ENCODE measurements at regions not wholly inside any gene's neighbourhood (a gene's known extent, or its start where the extent isn't known, plus 50 kb on each side); places are given as distances from the start of the nearest gene placed in this dataset.

DNA sequence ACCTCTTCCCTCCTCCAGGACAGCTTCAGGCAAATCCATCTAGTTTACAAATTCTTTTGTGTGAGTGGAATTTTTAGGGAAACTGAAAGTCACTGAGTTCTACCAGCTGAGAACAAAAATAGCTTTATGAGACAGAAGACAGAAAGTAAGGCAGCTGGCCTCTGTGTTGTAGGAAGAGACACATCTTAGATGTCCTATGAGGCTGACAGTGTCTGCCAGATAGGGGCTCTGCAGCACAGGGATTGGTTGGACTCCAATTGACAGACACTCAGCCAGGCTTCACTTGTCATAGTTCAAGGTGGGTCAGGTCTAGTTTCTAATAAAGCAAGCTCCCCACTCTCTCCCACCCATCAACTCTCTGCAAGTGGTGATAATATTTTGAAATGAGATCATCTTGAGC is 574.9 kb downstream of the CCSER2 start:
- TF ChIP-seq, protein P1, sequence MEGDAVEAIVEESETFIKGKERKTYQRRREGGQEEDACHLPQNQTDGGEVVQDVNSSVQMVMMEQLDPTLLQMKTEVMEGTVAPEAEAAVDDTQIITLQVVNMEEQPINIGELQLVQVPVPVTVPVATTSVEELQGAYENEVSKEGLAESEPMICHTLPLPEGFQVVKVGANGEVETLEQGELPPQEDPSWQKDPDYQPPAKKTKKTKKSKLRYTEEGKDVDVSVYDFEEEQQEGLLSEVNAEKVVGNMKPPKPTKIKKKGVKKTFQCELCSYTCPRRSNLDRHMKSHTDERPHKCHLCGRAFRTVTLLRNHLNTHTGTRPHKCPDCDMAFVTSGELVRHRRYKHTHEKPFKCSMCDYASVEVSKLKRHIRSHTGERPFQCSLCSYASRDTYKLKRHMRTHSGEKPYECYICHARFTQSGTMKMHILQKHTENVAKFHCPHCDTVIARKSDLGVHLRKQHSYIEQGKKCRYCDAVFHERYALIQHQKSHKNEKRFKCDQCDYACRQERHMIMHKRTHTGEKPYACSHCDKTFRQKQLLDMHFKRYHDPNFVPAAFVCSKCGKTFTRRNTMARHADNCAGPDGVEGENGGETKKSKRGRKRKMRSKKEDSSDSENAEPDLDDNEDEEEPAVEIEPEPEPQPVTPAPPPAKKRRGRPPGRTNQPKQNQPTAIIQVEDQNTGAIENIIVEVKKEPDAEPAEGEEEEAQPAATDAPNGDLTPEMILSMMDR (IDR thresholded peaks at IDR 0.05), result no peak
- no peak for TF ChIP-seq ZFX (IDR thresholded peaks at IDR 0.05; ENCODE audit: borderline replicate concordance)

Measured in 22Rv1 (cell line).